ENCODE measurements at regions not wholly inside any gene's neighbourhood (a gene's known extent, or its start where the extent isn't known, plus 50 kb on each side); places are given as distances from the start of the nearest gene placed in this dataset.

GRCh38 chr6:40287296-40287850 is 299.8 kb downstream of the LRFN2 start:
- H3K9me2 ChIP-seq (ENCODE audit: insufficient read depth, low read length), result no peaks in the 10 kb centered on the region
- no peak overlapping the region for H3K9ac ChIP-seq (ENCODE audit: low read length)
- H2AFZ ChIP-seq (ENCODE audit: low read depth, low read length), result no peak overlapping the region
- no peak for TF ChIP-seq REST (IDR thresholded peaks at IDR 0.05; ENCODE audit: borderline replicate concordance)
- TF ChIP-seq MXI1 (conservative IDR thresholded peaks at IDR 0.05; ENCODE audit: poor library complexity, severe bottlenecking), result no peak
- TF ChIP-seq CTCF (IDR thresholded peaks at IDR 0.05; ENCODE audit: poor library complexity, severe bottlenecking), result no peak
- no peak for TF ChIP-seq POLR2AphosphoS5 (IDR thresholded peaks at IDR 0.05)
- no peak for TF ChIP-seq SMC3 (conservative IDR thresholded peaks at IDR 0.05; ENCODE audit: poor library complexity)
- no peak for TF ChIP-seq RAD21 (conservative IDR thresholded peaks at IDR 0.05)
- TF ChIP-seq EZH2 (IDR thresholded peaks at IDR 0.05; ENCODE audit: borderline replicate concordance, insufficient read depth, low read length, poor library complexity, severe bottlenecking), result no peak
- TF ChIP-seq TAF1 (IDR thresholded peaks at IDR 0.05; ENCODE audit: low read depth), result no peak
- no peak for TF ChIP-seq EP300 (conservative IDR thresholded peaks at IDR 0.05; ENCODE audit: poor library complexity, severe bottlenecking)
- no peaks in the 10 kb centered on the region for H3K79me2 ChIP-seq (replicated peaks; ENCODE audit: insufficient read depth, low read length)
- no peak overlapping the region for H3K27ac ChIP-seq (ENCODE audit: low read length)
- no peaks in the 10 kb centered on the region for H3K9me3 ChIP-seq (ENCODE audit: low read length)
- H4K20me1 ChIP-seq (ENCODE audit: insufficient read depth), result no peaks in the 10 kb centered on the region
- no peaks in the 10 kb centered on the region for H3K27me3 ChIP-seq (ENCODE audit: insufficient read depth, low read depth, low read length)
- H3F3A ChIP-seq (ENCODE audit: insufficient read depth, low read length, poor library complexity, severe bottlenecking), result no peaks in the 10 kb centered on the region
- H3K36me3 ChIP-seq (ENCODE audit: insufficient read depth, low read length), result no peaks in the 10 kb centered on the region
- H3K4me3 ChIP-seq (ENCODE audit: low read length), result no peak overlapping the region
- H3K4me2 ChIP-seq (ENCODE audit: low read length), result no peak overlapping the region

GRCh38 chr6:40286721-40287120 is 300.4 kb downstream of the LRFN2 start:
- Histone ChIP-seq H3K27me3 (ENCODE audit: insufficient read depth, low read depth, low read length) (no peaks in the 10 kb centered on the region), H3F3A (ENCODE audit: insufficient read depth, low read length, poor library complexity, severe bottlenecking) (no peaks in the 10 kb centered on the region), H3K4me2 (ENCODE audit: low read length) (no peak overlapping the region), H3K9me3 (ENCODE audit: low read length) (no peaks in the 10 kb centered on the region), H3K9ac (ENCODE audit: low read length) (no peak overlapping the region), H3K9me2 (ENCODE audit: insufficient read depth, low read length) (no peaks in the 10 kb centered on the region), H4K20me1 (ENCODE audit: insufficient read depth) (no peaks in the 10 kb centered on the region), H3K27ac (ENCODE audit: low read length) (no peak overlapping the region), H3K4me3 (ENCODE audit: low read length) (no peak overlapping the region), H3K36me3 (ENCODE audit: insufficient read depth, low read length) (no peaks in the 10 kb centered on the region), H2AFZ (ENCODE audit: low read depth, low read length) (no peak overlapping the region), H3K79me2 (replicated peaks; ENCODE audit: insufficient read depth, low read length) (no peaks in the 10 kb centered on the region)
- no peak for TF ChIP-seq EZH2 (IDR thresholded peaks at IDR 0.05; ENCODE audit: borderline replicate concordance, insufficient read depth, low read length, poor library complexity, severe bottlenecking)
- TF ChIP-seq REST (IDR thresholded peaks at IDR 0.05; ENCODE audit: borderline replicate concordance), result no peak

Measured in neural cell (in vitro differentiated cells).